Upper lobe of left lung (tissue), 6 donors: ENCODE measurements at regions not wholly inside any gene's neighbourhood (a gene's known extent, or its start where the extent isn't known, plus 50 kb on each side); places are given as distances from the start of the nearest gene placed in this dataset.

Source experiments
- ATAC-seq, 2 donors: fragments of 200-7000 bp; cut with Tn5 transposase; one replicate each; pipeline ENCODE4 v1.9.1; 2022; ENCODE audit warnings: mild to moderate bottlenecking in 2 of 2, moderate library complexity in 2 of 2; ENCODE audit not compliant: low FRiP score in 2 of 2
- DNase-seq, 2 donors: peaks; one replicate each; pipeline ENCODE4 v3.0.0-alpha.2; 2019 to 2020
- H3K27ac ChIP-seq, 4 donors: fragments of 200-600 bp; sonication (generic); one replicate each; pipeline ENCODE4 v1.5.1; 2016 to 2019
- H3K27me3 ChIP-seq, 4 donors: fragments of 200-600 bp; sonication (generic); one replicate each; pipeline ENCODE4 v1.5.1; 2017 to 2019
- H3K36me3 ChIP-seq, 4 donors: fragments of 200-600 bp; sonication (generic); one replicate each; pipeline ENCODE4 v1.5.1; 2016 to 2019
- H3K4me1 ChIP-seq, 4 donors: fragments of 200-600 bp; sonication (generic); one replicate each; pipeline ENCODE4 v1.5.1; 2018 to 2019
- H3K4me3 ChIP-seq, 4 donors: fragments of 200-600 bp; sonication (generic); one replicate each; pipeline ENCODE4 v1.5.1; 2017 to 2019; ENCODE audit warnings: mild to moderate bottlenecking in 2 of 4, moderate library complexity in 1 of 4
- H3K9me3 ChIP-seq, 4 donors: fragments of 200-600 bp; sonication (generic); one replicate each; pipeline ENCODE4 v1.5.1; 2018 to 2019
- EP300 ChIP-seq, 4 donors: sonication (generic); formaldehyde crosslinking; IDR thresholded peaks; one replicate each; pipeline ENCODE4 v1.5.1; 2017; ENCODE audit warnings: antibody characterized with exemption in 4 of 4, control low read depth in 2 of 4
- WGBS, 2 donors: methylation state at CpG; one replicate each; pipeline ENCODE4 v1.1.5; 2017 to 2018; 5-methylcytosine and 5-hydroxymethylcytosine counted together
- donor health status: DM: no; HTN: no; CAD: no; lungs with moderate emphysema.
- donor health status: DM: no; HTN: yes; CAD: no; lungs with severe emphysema.

DNA sequence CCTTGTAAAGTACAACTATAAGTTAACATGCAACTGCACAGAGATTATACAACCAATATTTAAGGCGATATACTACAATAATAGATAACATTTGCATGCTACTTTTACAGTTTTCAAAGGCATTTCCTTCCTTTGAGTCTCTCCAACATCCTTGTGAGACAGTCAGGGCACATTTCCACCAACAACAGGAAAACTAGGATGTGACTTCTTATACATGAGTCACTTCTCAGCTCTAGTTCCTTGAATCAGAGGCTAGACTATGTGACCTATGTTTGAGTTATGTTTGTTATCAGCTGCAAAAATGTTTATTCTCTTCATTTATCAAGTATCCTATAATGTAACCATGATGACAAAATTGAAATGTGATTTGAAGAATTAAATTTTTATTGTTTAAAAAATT is 51.7 kb upstream of the TFAP2D start:
- 60 to 71% methylated on average over 1 of the region's 1 CpG for WGBS, 2 donors
- Histone ChIP-seq H3K9me3 (no peaks in the 10 kb centered on the region), H3K27me3 (no peaks in the 10 kb centered on the region), H3K27ac (no peak overlapping the region), H3K4me3 (no peak overlapping the region), H3K4me1 (no peaks in the 10 kb centered on the region), H3K36me3 (no peaks in the 10 kb centered on the region)
- TF ChIP-seq EP300 (IDR thresholded peaks at IDR 0.05): no peak
- ATAC-seq (no peak), DNase-seq (no peak)
